Head of caudate nucleus (tissue), 42 donors: ENCODE measurements at regions not wholly inside any gene's neighbourhood (a gene's known extent, or its start where the extent isn't known, plus 50 kb on each side); places are given as distances from the start of the nearest gene placed in this dataset.
"Not testable (repeated sequence)": the region's sequence is repeated elsewhere in the genome, so short reads cannot be mapped to it uniquely, and the experiment has no call there.

Experiments
- DNase-seq, 42 donors: peaks; one replicate each; pipeline versions ENCODE4 v3.0.0 to v3.0.0-alpha.2; 2020 to 2021; ENCODE audit warnings: mixed read lengths in 7 of 42
- intact Hi-C: fragments of 100-400 bp; cut with DNase I; formaldehyde crosslinking; loops from one replicate; pipeline ENCODE4 v1.15.0; 2022

DNA sequence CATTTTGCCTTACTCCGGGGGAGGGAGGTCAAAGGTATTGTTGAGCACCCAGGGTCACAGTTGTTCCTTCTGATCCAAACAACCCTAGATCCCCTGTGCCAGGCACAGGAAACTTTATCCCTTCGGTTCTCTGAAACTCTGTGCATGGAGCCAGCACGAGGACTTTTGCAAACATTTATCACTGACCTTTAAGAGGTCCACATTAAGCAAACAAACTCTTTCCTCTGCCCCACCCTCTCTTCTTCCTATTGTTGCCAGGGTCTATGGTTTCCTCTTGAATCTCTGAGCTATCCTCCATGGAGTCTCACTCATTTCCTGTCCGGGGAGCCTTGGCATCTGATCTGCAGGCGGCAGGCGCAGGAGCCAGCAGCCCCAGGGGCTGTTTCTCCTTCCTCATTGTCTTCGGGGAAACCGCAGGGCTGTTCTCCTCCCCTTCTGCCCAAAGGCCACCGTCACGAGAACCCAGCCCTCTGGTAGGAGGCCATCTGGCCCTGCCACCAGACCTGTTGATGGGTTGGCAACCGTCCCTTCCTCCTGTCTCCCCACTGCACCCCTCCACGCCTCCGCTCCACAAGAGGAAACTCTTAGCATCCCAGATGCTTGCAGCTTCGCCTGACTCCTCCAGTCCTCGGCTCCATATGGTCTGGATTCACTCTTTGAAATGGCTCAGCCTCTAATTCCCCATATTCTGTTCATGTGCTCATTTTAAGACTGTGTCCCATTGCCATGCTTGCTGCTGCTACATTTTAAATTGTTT, 327.3 kb upstream of the NRP1 start:
- DNase-seq, result peak; percentile 24 to 72 (median 53)
- intact Hi-C loops, result no loop called here

- intact Hi-C loops, result no loop called here
- no peak for DNase-seq
Observed at GRCh38 chr10:33660329-33660728, 325.9 kb upstream of the NRP1 start.

DNA sequence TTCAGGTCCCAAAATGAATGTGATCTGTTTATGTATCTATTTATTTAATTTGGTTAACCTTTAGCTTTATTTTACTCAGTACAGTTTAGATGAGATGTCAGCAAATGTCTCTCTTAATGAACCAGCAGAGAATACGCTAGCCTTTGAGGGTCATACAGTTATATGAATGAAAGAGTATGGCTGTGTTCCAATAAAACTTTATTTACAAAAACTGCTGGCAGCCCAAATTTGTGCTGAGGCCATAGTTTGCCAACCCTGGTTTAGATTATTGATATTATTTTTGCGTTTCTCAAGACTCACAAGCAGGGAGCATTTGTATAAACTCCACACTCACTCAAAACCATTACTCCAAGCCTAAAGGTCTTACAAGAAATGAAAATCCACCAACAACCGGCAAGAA, 323.4 kb upstream of the NRP1 start:
- intact Hi-C loops, result no loop called here
- no peak for DNase-seq

- no peak for DNase-seq
- intact Hi-C loops, result no loop called here
Observed at GRCh38 chr10:33657154-33657908, 322.9 kb upstream of the NRP1 start.

GRCh38 chr10:33655921-33656320, 321.5 kb upstream of the NRP1 start:
- intact Hi-C loops, result no loop called here
- no peak for DNase-seq

DNA sequence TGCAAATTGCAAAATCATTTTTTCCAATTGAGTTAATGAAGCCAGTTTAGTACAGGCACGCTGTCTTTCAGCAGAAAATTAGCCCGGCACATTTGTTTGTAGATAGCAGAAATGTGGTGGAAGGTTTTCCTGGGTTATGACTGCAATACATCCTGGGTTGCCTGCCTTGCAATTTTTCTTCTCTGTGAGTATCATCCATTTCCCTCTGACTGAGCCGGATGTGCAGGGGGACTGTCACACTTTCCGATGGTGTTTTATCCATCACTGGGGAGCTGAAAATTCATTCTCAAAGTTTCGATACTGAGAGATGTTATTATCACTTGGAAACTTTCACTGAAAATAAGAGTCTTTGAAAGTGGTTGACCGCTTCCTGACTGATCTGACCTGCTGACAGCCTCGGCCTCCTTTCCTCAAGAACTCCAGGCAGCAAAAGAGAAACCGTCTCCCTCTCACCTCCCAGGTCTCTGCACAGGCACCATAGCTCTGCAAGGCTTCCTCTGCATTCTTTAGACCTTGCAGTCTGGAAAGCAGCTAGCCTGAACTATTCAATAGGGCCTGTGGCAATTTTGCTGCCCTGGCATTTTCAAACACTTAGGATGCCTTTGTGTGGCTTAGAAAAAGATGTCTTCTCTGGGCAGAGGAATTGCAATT, 320.8 kb upstream of the NRP1 start:
- DNase-seq, result no peak
- intact Hi-C loops, result no loop called here

DNA sequence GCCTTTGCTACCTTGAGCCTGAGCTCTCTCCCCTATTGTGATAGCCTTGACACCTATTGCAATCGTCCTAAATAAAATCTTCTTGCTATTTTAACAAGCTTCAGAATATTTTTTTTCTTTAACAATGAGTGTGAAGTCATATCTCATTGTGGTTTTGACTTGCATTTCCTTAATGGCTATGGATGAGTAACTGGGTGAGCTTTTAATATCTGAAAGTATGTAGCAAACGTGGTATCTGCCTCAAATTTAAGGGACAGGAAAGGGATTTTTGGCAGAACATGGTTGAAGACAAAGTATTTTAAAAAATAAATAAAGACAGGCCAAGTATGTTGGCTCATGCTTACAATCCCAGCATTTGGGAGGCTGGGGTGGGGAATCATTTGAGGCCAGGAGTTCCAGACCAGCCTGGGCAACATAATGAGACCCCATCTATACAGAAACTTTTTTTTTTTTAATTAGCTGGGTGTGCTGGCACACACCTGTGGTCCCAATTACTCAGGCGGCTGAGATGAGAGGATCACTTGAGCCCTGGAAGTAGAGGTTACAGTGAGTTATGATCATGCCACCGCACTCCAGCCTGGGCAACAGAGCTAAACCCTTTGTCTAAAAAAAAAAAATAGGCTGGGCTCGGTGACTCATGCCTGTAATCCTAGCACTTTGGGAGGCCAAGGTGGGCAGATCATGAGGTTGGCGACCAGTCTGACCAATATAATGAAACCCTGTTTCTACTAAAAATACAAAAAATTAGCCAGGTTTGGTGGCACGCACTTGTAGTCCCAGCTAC, 319.3 kb upstream of the NRP1 start:
- DNase-seq, result no peak
- intact Hi-C loops, result no loop called here

- no peak for DNase-seq
- intact Hi-C loops, result no loop called here
Observed at GRCh38 chr10:33652870-33653269, 318.4 kb upstream of the NRP1 start.

DNA sequence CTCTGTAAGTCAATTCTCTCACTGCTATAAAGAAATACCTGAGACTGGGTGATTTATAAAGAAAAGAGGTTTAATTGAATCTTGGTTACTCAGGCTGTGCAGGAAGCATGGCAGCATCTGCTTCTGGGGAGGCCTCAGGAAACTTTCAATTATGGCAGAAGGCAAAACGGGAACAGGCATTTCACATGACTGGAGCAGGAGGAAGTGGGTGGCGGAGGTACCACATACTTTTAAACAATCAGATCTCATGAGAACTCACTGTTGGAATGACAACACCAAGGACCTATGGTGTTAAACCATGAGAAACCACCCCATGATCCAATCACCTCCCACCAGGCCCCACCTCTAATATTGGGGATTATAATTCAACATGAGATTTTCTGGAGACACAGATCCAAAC, 315.7 kb upstream of the NRP1 start:
- DNase-seq, intact Hi-C loops: not testable (repeated sequence)

- intact Hi-C loops, result no loop called here
Observed at GRCh38 chr10:33643042-33643441, 308.6 kb upstream of the NRP1 start.

DNA sequence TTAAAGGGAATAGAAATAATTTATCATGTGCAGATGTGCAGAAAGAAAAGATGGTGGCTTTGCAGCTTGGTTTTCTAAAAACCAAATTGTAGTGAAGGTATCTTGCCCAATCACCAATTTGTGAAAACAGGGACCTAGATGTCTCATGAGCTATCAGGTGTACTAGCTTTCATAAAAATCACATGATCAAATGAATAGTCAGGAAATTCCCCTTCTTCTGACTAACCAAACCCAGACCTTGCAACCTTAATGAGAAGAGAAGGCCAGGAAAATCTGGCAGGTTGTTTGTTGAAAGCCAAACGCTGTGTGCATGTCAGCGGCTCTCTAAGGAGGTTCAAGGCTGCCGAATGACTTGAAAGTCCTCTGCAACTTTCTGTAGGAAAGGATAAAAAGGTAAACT, 304.4 kb upstream of the NRP1 start:
- DNase-seq, result no peak
- intact Hi-C loops, result no loop called here

More at GRCh38 chr10:33643042-33643441, 308.6 kb upstream of the NRP1 start:
- no peak for DNase-seq

DNA sequence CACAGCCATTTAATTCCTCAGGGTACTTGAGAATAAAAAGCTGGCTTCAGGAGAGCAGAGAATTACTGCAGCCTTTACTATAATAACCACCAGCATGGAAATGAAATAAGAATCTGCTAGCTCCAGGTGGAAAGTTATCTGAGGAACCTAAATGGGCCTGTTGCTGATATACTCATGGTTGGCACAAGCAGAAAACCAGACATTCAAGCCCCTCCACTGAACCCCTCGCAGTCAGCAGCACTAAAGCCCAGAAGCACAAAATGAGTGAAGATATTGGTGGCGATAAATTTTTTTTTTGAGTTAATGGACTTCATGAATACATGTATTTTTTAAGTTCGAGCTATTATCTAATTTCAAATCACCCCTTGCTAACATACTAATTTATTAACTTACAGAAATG, 303.9 kb upstream of the NRP1 start:
- intact Hi-C loops, result no loop called here
- no peak for DNase-seq

DNA sequence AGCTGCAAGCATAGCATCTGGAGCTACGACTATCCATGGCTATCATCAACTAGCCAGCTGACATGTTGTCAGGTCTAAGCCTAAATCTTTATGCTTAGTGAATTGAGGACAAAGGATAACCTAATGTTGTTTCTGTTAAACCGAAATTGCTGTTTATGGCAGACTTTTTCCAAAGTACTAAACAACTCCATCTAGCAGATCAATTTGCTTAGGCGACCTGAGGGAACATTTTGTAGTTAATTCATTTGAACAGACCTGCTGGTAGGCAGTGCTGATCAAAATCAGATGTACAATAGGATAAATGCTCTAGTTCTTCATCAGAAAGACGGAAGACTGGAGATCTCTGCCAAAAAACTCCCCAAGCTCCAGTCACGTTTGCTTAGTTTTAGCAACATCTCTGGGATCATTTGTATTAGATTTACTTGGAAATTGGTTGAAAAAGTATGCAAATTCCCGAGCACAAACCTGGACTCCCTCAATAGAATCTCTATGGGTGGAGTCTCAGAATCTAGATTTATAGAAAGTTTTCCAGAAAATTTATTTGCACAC, 301.6 kb upstream of the NRP1 start:
- DNase-seq, result no peak
- intact Hi-C loops, result no loop called here

- intact Hi-C loops, result no loop called here
- no peak for DNase-seq
Observed at GRCh38 chr10:33632432-33632831, 298.0 kb upstream of the NRP1 start.

DNA sequence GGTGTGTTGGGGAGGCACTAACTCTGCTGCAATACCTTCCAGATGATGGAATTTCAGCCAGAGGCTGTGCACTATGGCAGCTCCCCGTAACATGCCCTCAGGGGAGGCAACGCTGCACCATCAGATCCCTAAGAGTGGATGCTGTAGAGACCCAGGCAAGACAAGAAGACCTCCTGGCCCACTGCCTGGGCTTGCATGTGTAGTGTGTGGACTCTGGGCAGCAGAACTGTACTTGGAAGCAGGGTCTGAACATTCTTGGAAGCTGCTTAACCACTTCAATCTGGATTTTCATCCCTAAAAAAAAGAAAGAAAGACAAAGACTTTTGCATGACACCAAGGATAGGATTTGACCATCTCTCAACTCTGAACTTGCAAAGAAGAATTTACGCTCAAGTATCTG, 297.5 kb upstream of the NRP1 start:
- intact Hi-C loops, result no loop called here
- peak in 1 of 42 donors; percentile 12 for DNase-seq

DNA sequence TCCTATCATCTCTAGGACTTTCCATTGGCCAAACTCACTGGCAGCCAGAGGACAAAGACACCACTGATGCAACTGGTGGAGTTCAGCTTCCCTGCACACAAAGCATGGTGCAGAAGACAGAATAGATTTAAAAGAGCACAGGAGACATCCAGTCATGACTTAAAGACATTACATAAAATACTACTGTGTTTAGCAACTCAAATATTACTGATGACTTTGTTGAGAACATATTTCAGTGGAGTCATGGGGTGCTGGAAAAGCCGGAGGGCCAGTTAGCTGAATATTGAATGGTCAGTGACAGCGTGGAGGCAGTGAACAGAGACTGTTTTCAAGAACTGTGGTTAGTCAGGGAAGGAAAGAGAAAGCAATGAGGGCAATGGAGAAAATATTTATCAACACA, 296.3 kb upstream of the NRP1 start:
- DNase-seq, result peak in 1 of 42 donors; percentile 3
- intact Hi-C loops, result no loop called here

- no peak for DNase-seq
- intact Hi-C loops, result no loop called here
Observed at GRCh38 chr10:33627611-33628010, 293.1 kb upstream of the NRP1 start.

- intact Hi-C loops, result no loop called here
- DNase-seq, result no peak
Observed at GRCh38 chr10:33626798-33627466, 292.5 kb upstream of the NRP1 start.

DNA sequence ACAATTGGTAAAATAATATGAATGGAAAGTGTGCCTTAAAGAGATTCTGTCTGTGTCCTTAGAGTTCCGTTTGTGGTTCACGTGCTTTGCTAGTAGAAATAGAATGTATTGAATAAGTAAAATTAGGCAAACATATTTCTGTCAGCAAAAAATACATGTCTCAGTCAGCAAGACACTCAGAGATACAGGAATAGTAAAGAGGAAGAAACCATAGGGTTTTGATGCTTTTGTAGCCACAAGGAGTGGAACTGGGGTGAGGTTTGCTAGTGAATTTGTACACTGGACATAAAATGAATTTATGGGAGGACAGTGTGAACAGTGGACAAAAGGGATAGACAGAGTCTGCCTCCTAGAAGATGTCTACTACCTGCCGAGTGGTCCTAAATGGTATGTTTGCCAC, 289.2 kb upstream of the NRP1 start:
- intact Hi-C loops, result no loop called here
- DNase-seq, result no peak
